ENCODE measurements at regions not wholly inside any gene's neighbourhood (a gene's known extent, or its start where the extent isn't known, plus 50 kb on each side); places are given as distances from the start of the nearest gene placed in this dataset.

DNA sequence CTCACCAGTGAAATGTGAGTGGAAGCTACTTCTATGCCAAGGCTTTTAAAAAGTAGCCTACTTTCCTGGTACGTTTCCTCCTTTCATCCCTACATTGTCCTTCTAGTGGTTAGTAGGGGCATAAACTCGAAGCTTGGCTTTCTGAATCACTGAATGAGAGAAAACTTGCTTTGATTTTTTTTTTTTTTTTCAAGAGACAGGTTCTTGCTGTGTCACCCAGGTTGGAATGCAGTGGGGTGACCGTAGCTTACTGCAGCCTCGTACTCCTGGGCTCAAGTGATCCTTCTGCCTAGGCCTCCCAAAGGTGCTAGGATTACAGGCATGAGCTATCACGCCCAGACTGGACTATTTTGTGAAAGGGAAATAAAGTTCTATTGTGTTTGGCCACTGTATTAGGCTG is 89.1 kb upstream of the IGFBP7 start:
- TF ChIP-seq, protein P1, sequence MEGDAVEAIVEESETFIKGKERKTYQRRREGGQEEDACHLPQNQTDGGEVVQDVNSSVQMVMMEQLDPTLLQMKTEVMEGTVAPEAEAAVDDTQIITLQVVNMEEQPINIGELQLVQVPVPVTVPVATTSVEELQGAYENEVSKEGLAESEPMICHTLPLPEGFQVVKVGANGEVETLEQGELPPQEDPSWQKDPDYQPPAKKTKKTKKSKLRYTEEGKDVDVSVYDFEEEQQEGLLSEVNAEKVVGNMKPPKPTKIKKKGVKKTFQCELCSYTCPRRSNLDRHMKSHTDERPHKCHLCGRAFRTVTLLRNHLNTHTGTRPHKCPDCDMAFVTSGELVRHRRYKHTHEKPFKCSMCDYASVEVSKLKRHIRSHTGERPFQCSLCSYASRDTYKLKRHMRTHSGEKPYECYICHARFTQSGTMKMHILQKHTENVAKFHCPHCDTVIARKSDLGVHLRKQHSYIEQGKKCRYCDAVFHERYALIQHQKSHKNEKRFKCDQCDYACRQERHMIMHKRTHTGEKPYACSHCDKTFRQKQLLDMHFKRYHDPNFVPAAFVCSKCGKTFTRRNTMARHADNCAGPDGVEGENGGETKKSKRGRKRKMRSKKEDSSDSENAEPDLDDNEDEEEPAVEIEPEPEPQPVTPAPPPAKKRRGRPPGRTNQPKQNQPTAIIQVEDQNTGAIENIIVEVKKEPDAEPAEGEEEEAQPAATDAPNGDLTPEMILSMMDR (IDR thresholded peaks at IDR 0.05): no peak
- TF ChIP-seq POLR2A (IDR thresholded peaks at IDR 0.05) (no peak), EP300 (IDR thresholded peaks at IDR 0.05) (no peak)
